Gastrocnemius medialis (tissue), 4 donors: ENCODE measurements at regions not wholly inside any gene's neighbourhood (a gene's known extent, or its start where the extent isn't known, plus 50 kb on each side); places are given as distances from the start of the nearest gene placed in this dataset.

Experiments used
- CTCF ChIP-seq, 5 experiments: fragments of 450-650 bp in 3 of 5; fragments of 200-600 bp in 2 of 5; sonication (generic) in 2 of 5; IDR thresholded peaks in 4 of 5; conservative IDR thresholded peaks in 1 of 5; 1 replicate in 4 of 5; 2 replicates in 1 of 5; pipeline ENCODE4 v1.5.1; 2016 to 2019; ENCODE audit warnings: antibody characterized with exemption in 5 of 5, mild to moderate bottlenecking in 3 of 5, moderate library complexity in 3 of 5
- POLR2A ChIP-seq, 2 donors: fragments of 450-650 bp; IDR thresholded peaks; one replicate each; pipeline ENCODE4 v1.6.1; 2017; ENCODE audit warnings: antibody characterized with exemption in 2 of 2, mild to moderate bottlenecking in 2 of 2, moderate library complexity in 2 of 2

- TF ChIP-seq CTCF (IDR thresholded peaks at IDR 0.05 in 4 of 5, conservative IDR thresholded peaks at IDR 0.05 in 1 of 5) (no peak), POLR2A (IDR thresholded peaks at IDR 0.05) (no peak)
Measured at GRCh38 chr12:90004319-90005074, 295.9 kb upstream of the ATP2B1 start.
